HG03103 (cell line): ENCODE measurements at regions not wholly inside any gene's neighbourhood (a gene's known extent, or its start where the extent isn't known, plus 50 kb on each side); places are given as distances from the start of the nearest gene placed in this dataset.

Source experiments
- ATAC-seq: cut with Tn5 transposase; IDR thresholded peaks from one replicate; pipeline ENCODE4 v1.9.1; 2021; ENCODE audit warnings: low read depth; ENCODE audit not compliant: unreplicated experiment

DNA sequence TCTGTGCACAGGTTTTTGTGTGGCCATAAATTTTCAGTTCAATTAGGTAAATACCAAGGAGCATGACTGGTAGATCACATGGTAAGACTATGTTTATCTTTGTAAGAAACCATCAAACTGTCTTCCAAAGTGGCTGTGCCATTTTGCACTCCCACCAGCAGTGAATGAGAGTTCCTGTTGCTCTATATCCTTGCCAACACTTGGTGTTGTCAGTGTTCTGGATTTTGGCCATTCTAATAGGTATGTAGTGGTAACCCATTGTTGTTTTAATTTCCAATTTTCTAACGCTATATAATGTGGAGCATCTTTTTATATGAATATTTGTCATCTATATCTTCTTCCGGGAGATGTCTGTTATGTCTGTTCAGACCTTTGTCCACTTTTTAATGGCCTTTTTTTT is 51.7 kb upstream of the MED4 start:
- no peak for ATAC-seq

DNA sequence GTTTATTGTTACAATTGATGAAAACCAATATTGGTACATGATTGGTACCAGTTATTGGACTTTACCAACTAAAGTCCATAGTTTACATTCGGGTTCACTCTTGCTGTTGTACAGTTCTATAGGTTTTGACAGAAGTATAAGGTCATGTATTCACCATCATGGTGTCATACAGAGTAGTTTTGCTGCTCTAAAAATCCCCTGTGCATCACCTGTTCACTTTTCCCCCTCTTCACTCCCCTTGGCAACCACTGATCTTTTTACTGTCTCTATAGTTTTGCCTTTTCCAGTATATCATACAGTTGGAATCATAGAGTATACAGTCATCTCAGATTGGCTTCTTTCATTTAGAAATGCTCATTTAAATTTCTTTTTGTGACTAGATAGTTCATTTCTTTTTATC is 51.2 kb upstream of the MED4 start:
- ATAC-seq: no peak
